Lower leg skin (tissue), 3 donors: ENCODE measurements at regions not wholly inside any gene's neighbourhood (a gene's known extent, or its start where the extent isn't known, plus 50 kb on each side); places are given as distances from the start of the nearest gene placed in this dataset.

Source experiments
- POLR2A ChIP-seq, 2 donors: fragments of 450-650 bp; IDR thresholded peaks; one replicate each; pipeline ENCODE4 v1.6.1; 2016 to 2017; ENCODE audit warnings: antibody characterized with exemption in 2 of 2, mild to moderate bottlenecking in 1 of 2, moderate library complexity in 1 of 2
- TF ChIP-seq, protein P1 (sequence below), 3 donors: fragments of 450-650 bp; IDR thresholded peaks; one replicate each; pipeline ENCODE4 v1.5.1; 2016; ENCODE audit warnings: antibody characterized with exemption in 3 of 3, mild to moderate bottlenecking in 3 of 3, moderate library complexity in 2 of 3

DNA sequence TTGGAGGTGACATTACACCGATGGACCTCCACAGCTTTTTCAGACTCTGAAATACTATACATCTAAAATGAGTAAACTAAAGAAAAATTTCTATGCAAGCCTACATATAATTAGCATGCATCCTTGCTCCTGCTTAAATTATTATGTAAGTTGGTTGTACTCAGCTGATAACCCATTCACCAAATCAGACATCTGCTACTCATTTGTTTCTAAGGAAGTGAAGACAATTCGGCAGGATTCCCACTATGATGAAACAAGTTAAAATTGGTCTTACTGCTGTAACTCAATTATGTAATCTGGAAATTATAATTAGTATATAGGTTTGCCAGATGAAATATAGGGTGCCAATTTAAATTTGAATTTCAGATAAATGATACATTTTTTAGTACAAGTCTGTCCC is 59.5 kb upstream of the FGF13 start:
- TF ChIP-seq, protein P1, sequence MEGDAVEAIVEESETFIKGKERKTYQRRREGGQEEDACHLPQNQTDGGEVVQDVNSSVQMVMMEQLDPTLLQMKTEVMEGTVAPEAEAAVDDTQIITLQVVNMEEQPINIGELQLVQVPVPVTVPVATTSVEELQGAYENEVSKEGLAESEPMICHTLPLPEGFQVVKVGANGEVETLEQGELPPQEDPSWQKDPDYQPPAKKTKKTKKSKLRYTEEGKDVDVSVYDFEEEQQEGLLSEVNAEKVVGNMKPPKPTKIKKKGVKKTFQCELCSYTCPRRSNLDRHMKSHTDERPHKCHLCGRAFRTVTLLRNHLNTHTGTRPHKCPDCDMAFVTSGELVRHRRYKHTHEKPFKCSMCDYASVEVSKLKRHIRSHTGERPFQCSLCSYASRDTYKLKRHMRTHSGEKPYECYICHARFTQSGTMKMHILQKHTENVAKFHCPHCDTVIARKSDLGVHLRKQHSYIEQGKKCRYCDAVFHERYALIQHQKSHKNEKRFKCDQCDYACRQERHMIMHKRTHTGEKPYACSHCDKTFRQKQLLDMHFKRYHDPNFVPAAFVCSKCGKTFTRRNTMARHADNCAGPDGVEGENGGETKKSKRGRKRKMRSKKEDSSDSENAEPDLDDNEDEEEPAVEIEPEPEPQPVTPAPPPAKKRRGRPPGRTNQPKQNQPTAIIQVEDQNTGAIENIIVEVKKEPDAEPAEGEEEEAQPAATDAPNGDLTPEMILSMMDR (IDR thresholded peaks at IDR 0.05), result no peak
- no peak for TF ChIP-seq POLR2A (IDR thresholded peaks at IDR 0.05)
